22Rv1 (cell line): ENCODE measurements at regions not wholly inside any gene's neighbourhood (a gene's known extent, or its start where the extent isn't known, plus 50 kb on each side); places are given as distances from the start of the nearest gene placed in this dataset.

Source experiments
- H3K27ac ChIP-seq: fragments of 450-650 bp; 2 replicates; pipeline ENCODE4 v1.5.1; 2017
- CTCF ChIP-seq: fragments of 450-650 bp; IDR thresholded peaks from 2 replicates; pipeline ENCODE4 v1.5.1; 2017; ENCODE audit warnings: mild to moderate bottlenecking
- ZFX ChIP-seq: fragments of 450-650 bp; IDR thresholded peaks from 2 replicates; pipeline ENCODE4 v1.6.1; 2017; ENCODE audit warnings: antibody characterized with exemption, borderline replicate concordance

GRCh38 chr1:222416001-222416791, 131.7 kb downstream of the HHIPL2 start:
- TF ChIP-seq CTCF (no peak), ZFX (no peak)
- H3K27ac ChIP-seq = no peak overlapping the region

GRCh38 chr1:222415441-222415840, 132.5 kb downstream of the HHIPL2 start:
- H3K27ac ChIP-seq = no peak overlapping the region
- TF ChIP-seq CTCF = no peak
- TF ChIP-seq ZFX = no peak

GRCh38 chr1:222413991-222414549, 133.8 kb downstream of the HHIPL2 start:
- H3K27ac ChIP-seq = no peak overlapping the region
- no peak for TF ChIP-seq CTCF
- no peak for TF ChIP-seq ZFX

DNA sequence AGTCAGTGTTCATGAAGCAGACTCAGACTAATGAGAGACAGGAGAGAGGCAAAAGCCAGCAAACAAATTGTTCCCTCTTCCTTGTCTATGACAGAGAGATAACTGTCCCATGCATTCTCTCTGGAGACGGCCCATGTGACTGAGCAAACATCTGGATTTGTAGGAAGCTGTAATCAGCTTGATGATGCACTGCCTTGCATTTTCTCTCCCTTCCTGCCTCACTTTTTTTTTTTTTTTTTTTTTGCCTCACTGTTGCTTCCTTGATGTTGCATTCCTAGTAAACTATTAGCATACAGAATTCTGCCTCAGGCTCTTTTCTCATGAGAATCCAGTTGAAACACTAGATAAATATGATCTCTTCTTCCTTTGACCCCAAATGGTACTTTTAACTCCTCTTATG, 134.5 kb downstream of the HHIPL2 start:
- no peak overlapping the region for H3K27ac ChIP-seq
- no peak for TF ChIP-seq ZFX
- TF ChIP-seq CTCF = no peak

GRCh38 chr1:222404710-222405109, 143.2 kb downstream of the HHIPL2 start:
- TF ChIP-seq ZFX = no peak
- TF ChIP-seq CTCF = no peak

DNA sequence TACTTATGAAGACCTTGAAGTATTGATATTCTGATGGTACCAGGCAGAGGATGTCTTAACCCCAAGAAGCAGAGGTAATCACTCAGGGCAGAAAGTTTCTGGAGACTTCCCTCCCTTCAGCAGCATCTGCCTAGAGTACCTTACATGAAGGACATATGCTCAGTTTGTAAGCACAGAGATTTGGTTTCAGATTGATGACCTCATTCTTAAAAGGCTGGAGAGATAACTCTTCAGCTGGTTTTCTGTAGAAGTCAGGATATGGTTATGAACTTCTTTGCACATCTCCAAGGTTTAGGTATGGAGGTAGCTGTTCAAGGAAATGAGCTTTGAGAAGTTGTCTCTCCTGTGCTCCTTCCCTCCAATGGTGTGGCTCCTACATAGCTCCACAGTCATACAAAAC, 148.7 kb downstream of the HHIPL2 start:
- no peak for TF ChIP-seq CTCF
- TF ChIP-seq ZFX = no peak
- H3K27ac ChIP-seq = no peak overlapping the region

More at GRCh38 chr1:222404710-222405109, 143.2 kb downstream of the HHIPL2 start:
- no peak overlapping the region for H3K27ac ChIP-seq

GRCh38 chr1:222394224-222394623, 153.7 kb downstream of the HHIPL2 start:
- no peak overlapping the region for H3K27ac ChIP-seq
- no peak for TF ChIP-seq ZFX
- TF ChIP-seq CTCF = no peak
